Astrocyte of the cerebellum (primary cell): ENCODE measurements at regions not wholly inside any gene's neighbourhood (a gene's known extent, or its start where the extent isn't known, plus 50 kb on each side); places are given as distances from the start of the nearest gene placed in this dataset.
A peak's percentile ranks its signal among the peaks of the same experiment; 100 is the strongest.

ENCODE experiments used
- DNase-seq: peaks from one replicate; pipeline ENCODE4 v3.0.0-alpha.2; 2011; ENCODE audit warnings: low read depth
- H3K4me3 ChIP-seq: 2 replicates; pipeline ENCODE4 v1.5.1; 2011; ENCODE audit warnings: mild to moderate bottlenecking, low read depth, low read length, moderate library complexity
- CTCF ChIP-seq: IDR thresholded peaks from 2 replicates; pipeline ENCODE4 v1.5.1; 2012; ENCODE audit warnings: low read length, low read depth, moderate library complexity, mild to moderate bottlenecking; ENCODE audit errors: missing control alignments
- in situ Hi-C: cut with HindIII; loops from 2 replicates; pipeline ENCODE4 v1.10.0; 2017; ENCODE audit warnings: low sequenced_read_pairs

- TF ChIP-seq CTCF: no peak
- peak; percentile 39 for DNase-seq
- in situ Hi-C loops: no loop called here
- H3K4me3 ChIP-seq: no peak overlapping the region
These were observed 191.9 kb upstream of the LRIG1 start for GRCh38 chr3:66692766-66693150.

- no peak for TF ChIP-seq CTCF
- in situ Hi-C loops: no loop called here
- H3K4me3 ChIP-seq: no peak overlapping the region
- peak; percentile 20 for DNase-seq
These were observed 192.7 kb upstream of the LRIG1 start for GRCh38 chr3:66693461-66694031.

GRCh38 chr3:66702126-66702525, 201.3 kb upstream of the LRIG1 start:
- in situ Hi-C loops: no loop called here
- peak; percentile 26 for DNase-seq
- TF ChIP-seq CTCF: no peak
- H3K4me3 ChIP-seq: no peak overlapping the region

- DNase-seq: no peak
- in situ Hi-C loops: no loop called here
- TF ChIP-seq CTCF: no peak
- no peak overlapping the region for H3K4me3 ChIP-seq
These were observed 202.7 kb upstream of the LRIG1 start for GRCh38 chr3:66703501-66703900.

- no peak overlapping the region for H3K4me3 ChIP-seq
- DNase-seq: no peak
- TF ChIP-seq CTCF: no peak
- in situ Hi-C loops: no loop called here
These were observed 204.3 kb upstream of the LRIG1 start for GRCh38 chr3:66705076-66705475.

GRCh38 chr3:66706890-66707289, 206.1 kb upstream of the LRIG1 start:
- in situ Hi-C loops: no loop called here
- H3K4me3 ChIP-seq: no peak overlapping the region
- DNase-seq: no peak
- TF ChIP-seq CTCF: no peak

- TF ChIP-seq CTCF: no peak
- no peak overlapping the region for H3K4me3 ChIP-seq
- in situ Hi-C loops: no loop called here
- DNase-seq: no peak
These were observed 208.7 kb upstream of the LRIG1 start for GRCh38 chr3:66709532-66709931.
